Fibroblast of lung (primary cell): ENCODE measurements at regions not wholly inside any gene's neighbourhood (a gene's known extent, or its start where the extent isn't known, plus 50 kb on each side); places are given as distances from the start of the nearest gene placed in this dataset.

Source experiments
- DNase-seq, 2 donors: peaks; one replicate each; pipeline versions ENCODE4 v3.0.0 to v3.0.0-alpha.2; 2010; ENCODE audit warnings: low read depth in 2 of 2
- H2AFZ ChIP-seq: 2 replicates; pipeline ENCODE4 v1.5.1; 2012; ENCODE audit warnings: low read length, control low read depth, inconsistent platforms
- H3K27ac ChIP-seq: 2 replicates; pipeline ENCODE4 v1.5.1; 2011; ENCODE audit warnings: low read length, control low read depth; ENCODE audit not compliant: insufficient read depth
- H3K27me3 ChIP-seq: 2 replicates; pipeline ENCODE4 v1.5.1; 2011; ENCODE audit warnings: mild to moderate bottlenecking, low read length; ENCODE audit not compliant: control insufficient read depth, insufficient read depth
- H3K36me3 ChIP-seq: 2 replicates; pipeline ENCODE4 v1.5.1; 2011; ENCODE audit warnings: low read length; ENCODE audit not compliant: control insufficient read depth, insufficient read depth
- H3K4me1 ChIP-seq: 2 replicates; pipeline ENCODE4 v1.5.1; 2011; ENCODE audit warnings: low read length; ENCODE audit not compliant: control insufficient read depth, insufficient read depth; ENCODE audit errors: extremely low read depth
- H3K4me2 ChIP-seq: 2 replicates; pipeline ENCODE4 v1.5.1; 2011; ENCODE audit warnings: low read length, control low read depth; ENCODE audit not compliant: insufficient read depth; ENCODE audit errors: extremely low read depth
- H3K4me3 ChIP-seq, 4 experiments: fragments of 200-600 bp in 1 of 4; sonication (generic) in 1 of 4; replicated peaks in 1 of 4; 2 replicates each; pipeline ENCODE4 v1.5.1; 2011 to 2016; ENCODE audit warnings: low read length in 4 of 4, low read depth in 3 of 4, mild to moderate bottlenecking in 3 of 4, control low read depth in 2 of 4, inconsistent platforms in 1 of 4, mixed read lengths in 1 of 4; ENCODE audit not compliant: insufficient read depth in 1 of 4; ENCODE audit errors: control extremely low read depth in 1 of 4
- H3K79me2 ChIP-seq: 2 replicates; pipeline ENCODE4 v1.5.1; 2012; ENCODE audit warnings: mild to moderate bottlenecking, low read length, inconsistent platforms; ENCODE audit not compliant: control insufficient read depth, insufficient read depth
- H3K9ac ChIP-seq: 2 replicates; pipeline ENCODE4 v1.5.1; 2011; ENCODE audit warnings: mild to moderate bottlenecking, low read length, control low read depth; ENCODE audit not compliant: insufficient read depth
- H3K9me3 ChIP-seq: 2 replicates; pipeline ENCODE4 v1.5.1; 2012; ENCODE audit warnings: low read depth, low read length; ENCODE audit not compliant: control insufficient read depth, insufficient read depth
- H4K20me1 ChIP-seq: 2 replicates; pipeline ENCODE4 v1.5.1; 2011; ENCODE audit warnings: low read length; ENCODE audit not compliant: control insufficient read depth, insufficient read depth; ENCODE audit errors: extremely low read depth
- EZH2 ChIP-seq: IDR thresholded peaks from 2 replicates; pipeline ENCODE4 v1.5.1; 2012; ENCODE audit warnings: low read length, control low read depth, mild to moderate bottlenecking; ENCODE audit errors: missing control alignments
- TF ChIP-seq, protein P1 (sequence below), 2 donors: IDR thresholded peaks in 1 of 2; conservative IDR thresholded peaks in 1 of 2; 1 replicate in 1 of 2; 2 replicates in 1 of 2; pipeline ENCODE4 v1.5.1; 2011 to 2012; ENCODE audit warnings: low read length in 2 of 2, control low read depth in 1 of 2, inconsistent platforms in 1 of 2, low read depth in 1 of 2, mild to moderate bottlenecking in 1 of 2

DNA sequence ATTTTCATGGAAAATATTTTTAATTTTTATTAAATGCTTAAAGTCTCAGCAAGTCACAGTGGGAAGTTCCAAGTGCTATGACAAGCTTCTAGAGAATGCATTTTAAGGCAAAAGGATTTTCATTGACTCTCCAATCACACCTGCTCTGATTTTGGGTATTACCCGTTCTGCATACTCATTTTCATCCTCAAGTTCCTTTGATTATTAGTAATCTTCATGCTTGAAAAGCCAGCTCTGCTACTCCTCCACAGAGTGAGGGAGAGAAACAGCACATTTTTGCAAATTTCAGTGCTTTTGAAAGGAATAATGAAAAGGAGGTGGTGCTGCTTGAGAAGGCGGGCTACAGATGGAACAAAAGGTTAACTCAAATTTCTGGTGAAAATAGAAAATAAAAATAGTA is 450.7 kb downstream of the NSUN3 start:
- H3K4me3 ChIP-seq = no peak overlapping the region
- H3K4me1 ChIP-seq = no peaks in the 10 kb centered on the region
- no peaks in the 10 kb centered on the region for H3K79me2 ChIP-seq
- H3K9ac ChIP-seq = no peak overlapping the region
- H2AFZ ChIP-seq = no peak overlapping the region
- no peaks in the 10 kb centered on the region for H4K20me1 ChIP-seq
- no peak overlapping the region for H3K27ac ChIP-seq
- TF ChIP-seq, protein P1, sequence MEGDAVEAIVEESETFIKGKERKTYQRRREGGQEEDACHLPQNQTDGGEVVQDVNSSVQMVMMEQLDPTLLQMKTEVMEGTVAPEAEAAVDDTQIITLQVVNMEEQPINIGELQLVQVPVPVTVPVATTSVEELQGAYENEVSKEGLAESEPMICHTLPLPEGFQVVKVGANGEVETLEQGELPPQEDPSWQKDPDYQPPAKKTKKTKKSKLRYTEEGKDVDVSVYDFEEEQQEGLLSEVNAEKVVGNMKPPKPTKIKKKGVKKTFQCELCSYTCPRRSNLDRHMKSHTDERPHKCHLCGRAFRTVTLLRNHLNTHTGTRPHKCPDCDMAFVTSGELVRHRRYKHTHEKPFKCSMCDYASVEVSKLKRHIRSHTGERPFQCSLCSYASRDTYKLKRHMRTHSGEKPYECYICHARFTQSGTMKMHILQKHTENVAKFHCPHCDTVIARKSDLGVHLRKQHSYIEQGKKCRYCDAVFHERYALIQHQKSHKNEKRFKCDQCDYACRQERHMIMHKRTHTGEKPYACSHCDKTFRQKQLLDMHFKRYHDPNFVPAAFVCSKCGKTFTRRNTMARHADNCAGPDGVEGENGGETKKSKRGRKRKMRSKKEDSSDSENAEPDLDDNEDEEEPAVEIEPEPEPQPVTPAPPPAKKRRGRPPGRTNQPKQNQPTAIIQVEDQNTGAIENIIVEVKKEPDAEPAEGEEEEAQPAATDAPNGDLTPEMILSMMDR (conservative IDR thresholded peaks at IDR 0.05 in 1 of 2, IDR thresholded peaks at IDR 0.05 in 1 of 2; ENCODE audit: low read depth in 1 of 2, low read length in 2 of 2) = no peak
- TF ChIP-seq EZH2 = no peak
- no peaks in the 10 kb centered on the region for H3K27me3 ChIP-seq
- H3K36me3 ChIP-seq = no peaks in the 10 kb centered on the region
- no peak for DNase-seq
- H3K9me3 ChIP-seq = no peaks in the 10 kb centered on the region
- no peak overlapping the region for H3K4me2 ChIP-seq

DNA sequence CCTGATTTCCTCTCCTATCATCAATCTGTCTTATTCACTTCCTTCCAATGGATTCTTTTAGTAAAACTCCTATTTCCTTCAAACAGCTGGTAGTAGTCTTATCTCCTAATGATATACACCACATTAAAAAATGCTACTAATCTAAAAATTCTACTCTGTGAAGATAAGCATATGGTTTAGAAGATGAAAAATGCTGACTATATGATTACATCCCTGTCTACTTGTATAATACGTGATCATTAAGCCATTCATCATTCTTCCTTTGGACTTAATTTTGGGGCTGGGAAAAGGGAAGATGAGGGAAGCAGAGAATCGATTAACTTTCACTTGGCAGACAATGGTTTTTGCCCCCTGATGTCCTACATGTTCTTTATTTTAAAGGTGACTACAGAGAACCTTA is 453.1 kb downstream of the NSUN3 start:
- H3K27ac ChIP-seq = no peak overlapping the region
- no peaks in the 10 kb centered on the region for H3K79me2 ChIP-seq
- TF ChIP-seq, protein P1 (conservative IDR thresholded peaks at IDR 0.05 in 1 of 2, IDR thresholded peaks at IDR 0.05 in 1 of 2; ENCODE audit: low read depth in 1 of 2, low read length in 2 of 2) = no peak
- TF ChIP-seq EZH2 = no peak
- no peak overlapping the region for H2AFZ ChIP-seq
- no peaks in the 10 kb centered on the region for H3K4me1 ChIP-seq
- H3K9ac ChIP-seq = no peak overlapping the region
- H3K4me3 ChIP-seq = no peak overlapping the region
- H3K36me3 ChIP-seq = no peaks in the 10 kb centered on the region
- DNase-seq = no peak
- no peak overlapping the region for H3K4me2 ChIP-seq
- no peaks in the 10 kb centered on the region for H3K9me3 ChIP-seq
- no peaks in the 10 kb centered on the region for H4K20me1 ChIP-seq
- H3K27me3 ChIP-seq = no peaks in the 10 kb centered on the region

DNA sequence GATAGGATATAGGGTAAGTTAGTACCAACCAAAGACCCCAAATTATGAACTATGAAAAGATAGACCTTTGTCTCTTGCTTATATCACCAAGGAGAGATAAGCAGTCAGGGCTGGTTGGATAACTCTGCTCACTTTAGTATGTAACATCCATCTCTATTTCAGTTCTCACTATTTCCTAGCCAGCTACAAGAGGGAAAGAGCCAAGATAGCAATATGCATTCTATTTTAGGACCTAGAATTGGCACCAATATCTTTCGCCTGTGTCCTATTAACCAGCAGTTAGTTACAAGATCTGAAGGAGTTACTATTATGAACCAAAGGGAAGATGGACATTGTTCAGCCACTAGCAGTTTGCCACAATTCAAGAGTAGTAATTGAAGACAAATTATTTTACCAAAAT is 457.5 kb downstream of the NSUN3 start:
- no peak for TF ChIP-seq EZH2
- TF ChIP-seq, protein P1 (conservative IDR thresholded peaks at IDR 0.05 in 1 of 2, IDR thresholded peaks at IDR 0.05 in 1 of 2; ENCODE audit: low read depth in 1 of 2, low read length in 2 of 2) = no peak
- Histone ChIP-seq H3K27ac (no peak overlapping the region), H3K9me3 (no peaks in the 10 kb centered on the region), H3K27me3 (no peaks in the 10 kb centered on the region), H3K4me1 (no peaks in the 10 kb centered on the region), H3K4me2 (no peak overlapping the region), H2AFZ (no peak overlapping the region), H4K20me1 (no peaks in the 10 kb centered on the region), H3K4me3 (no peak overlapping the region), H3K9ac (no peak overlapping the region), H3K79me2 (no peaks in the 10 kb centered on the region), H3K36me3 (no peaks in the 10 kb centered on the region)
- no peak for DNase-seq
